GM23338 (cell line): ENCODE measurements at regions not wholly inside any gene's neighbourhood (a gene's known extent, or its start where the extent isn't known, plus 50 kb on each side); places are given as distances from the start of the nearest gene placed in this dataset.

Experiments
- ATAC-seq: fragments of 200-7000 bp; cut with Tn5 transposase; 3 replicates; pipeline ENCODE4 v1.9.1; 2020
- DNase-seq: peaks from one replicate; pipeline ENCODE4 v3.0.0-alpha.2; 2015; ENCODE audit warnings: low spot score
- H2AFZ ChIP-seq: fragments of 200-600 bp; sonication (generic); 2 replicates; pipeline ENCODE4 v1.8.0; 2016; ENCODE audit warnings: antibody characterized with exemption, mild to moderate bottlenecking, moderate library complexity
- H3F3A ChIP-seq: fragments of 200-600 bp; sonication (generic); replicated peaks from 2 replicates; pipeline ENCODE4 v1.8.0; 2017; ENCODE audit warnings: antibody characterized with exemption, mixed run types, low read depth
- H3K27ac ChIP-seq: fragments of 200-600 bp; sonication (generic); 2 replicates; pipeline ENCODE4 v1.6.1; 2016; ENCODE audit warnings: low read depth
- H3K27me3 ChIP-seq: fragments of 200-600 bp; sonication (generic); 2 replicates; pipeline ENCODE4 v1.8.0; 2016; ENCODE audit warnings: mild to moderate bottlenecking, mixed run types, moderate library complexity; ENCODE audit not compliant: insufficient read depth
- H3K36me3 ChIP-seq: fragments of 200-600 bp; sonication (generic); 2 replicates; pipeline ENCODE4 v1.8.0; 2016; ENCODE audit warnings: mild to moderate bottlenecking; ENCODE audit not compliant: insufficient read depth
- H3K4me1 ChIP-seq: fragments of 200-600 bp; sonication (generic); 2 replicates; pipeline ENCODE4 v1.8.0; 2016; ENCODE audit warnings: mild to moderate bottlenecking, moderate library complexity; ENCODE audit not compliant: insufficient read depth
- H3K4me2 ChIP-seq: fragments of 200-600 bp; sonication (generic); 2 replicates; pipeline ENCODE4 v1.7.1; 2017; ENCODE audit warnings: mixed run types
- H3K4me3 ChIP-seq: fragments of 200-600 bp; sonication (generic); 2 replicates; pipeline ENCODE4 v1.6.1; 2016; ENCODE audit warnings: mixed run types
- H3K79me2 ChIP-seq: fragments of 200-600 bp; sonication (generic); replicated peaks from 2 replicates; pipeline ENCODE4 v1.8.0; 2017; ENCODE audit warnings: mild to moderate bottlenecking; ENCODE audit not compliant: insufficient read depth
- H3K9me2 ChIP-seq: fragments of 200-600 bp; sonication (generic); 2 replicates; pipeline ENCODE4 v1.8.0; 2017; ENCODE audit not compliant: insufficient read depth
- H4K20me1 ChIP-seq: fragments of 200-600 bp; sonication (generic); replicated peaks from 2 replicates; pipeline ENCODE4 v1.8.0; 2017; ENCODE audit warnings: mild to moderate bottlenecking; ENCODE audit not compliant: insufficient read depth
- H3K27ac Mint-ChIP-seq: 2 replicates; pipeline ENCODE4 v1.8.0; 2020; ENCODE audit warnings: inconsistent platforms, mild to moderate bottlenecking, moderate library complexity, mixed read lengths
- H3K27me3 Mint-ChIP-seq: 3 replicates; pipeline ENCODE4 v1.8.0; 2022; ENCODE audit warnings: low read depth, mild to moderate bottlenecking, moderate library complexity, mixed read lengths, inconsistent platforms; ENCODE audit not compliant: insufficient read depth, poor library complexity
- H3K36me3 Mint-ChIP-seq: 3 replicates; pipeline ENCODE4 v1.8.0; 2021; ENCODE audit warnings: low read depth, mild to moderate bottlenecking, inconsistent platforms, moderate library complexity, mixed read lengths
- H3K4me1 Mint-ChIP-seq: 3 replicates; pipeline ENCODE4 v1.8.0; 2020; ENCODE audit warnings: mild to moderate bottlenecking, inconsistent platforms, mixed read lengths
- H3K4me3 Mint-ChIP-seq: 3 replicates; pipeline ENCODE4 v1.8.0; 2021; ENCODE audit warnings: moderate library complexity, mild to moderate bottlenecking, inconsistent platforms, mixed read lengths
- H3K9me3 Mint-ChIP-seq: 3 replicates; pipeline ENCODE4 v1.8.0; 2020; ENCODE audit warnings: moderate library complexity, mild to moderate bottlenecking, inconsistent platforms, mixed read lengths
- CREB1 ChIP-seq: fragments of 250-450 bp; sonication (Bioruptor Pico); IDR thresholded peaks from 2 replicates; pipeline ENCODE4 v1.5.0; 2020; ENCODE audit warnings: low read depth, mild to moderate bottlenecking, moderate library complexity
- ETS1 ChIP-seq: IDR thresholded peaks from 2 replicates; pipeline ENCODE4 v1.6.1; 2016; ENCODE audit warnings: antibody characterized with exemption
- EZH2 ChIP-seq: fragments of 200-600 bp; sonication (generic); IDR thresholded peaks from one replicate; pipeline ENCODE4 v1.8.0; 2017; ENCODE audit warnings: antibody characterized with exemption, mild to moderate bottlenecking, low read depth; ENCODE audit not compliant: unreplicated experiment
- EZH2phosphoT487 ChIP-seq: fragments of 200-600 bp; sonication (generic); IDR thresholded peaks from one replicate; pipeline ENCODE4 v1.8.1; 2018; ENCODE audit warnings: antibody characterized with exemption; ENCODE audit not compliant: unreplicated experiment
- JUNB ChIP-seq: IDR thresholded peaks from one replicate; pipeline ENCODE4 v1.6.1; 2016; ENCODE audit warnings: antibody characterized with exemption; ENCODE audit not compliant: unreplicated experiment
- NANOG ChIP-seq: IDR thresholded peaks from 2 replicates; pipeline ENCODE4 v1.6.1; 2016; ENCODE audit warnings: antibody characterized with exemption, borderline replicate concordance
- POLR2AphosphoS5 ChIP-seq: IDR thresholded peaks from 2 replicates; pipeline ENCODE4 v1.6.1; 2016; ENCODE audit warnings: antibody characterized with exemption, low read depth
- REST ChIP-seq: IDR thresholded peaks from one replicate; pipeline ENCODE4 v1.6.1; 2018; ENCODE audit warnings: antibody characterized with exemption; ENCODE audit not compliant: unreplicated experiment
- STAT1 ChIP-seq: IDR thresholded peaks from one replicate; pipeline ENCODE4 v1.6.1; 2016; ENCODE audit warnings: antibody characterized with exemption; ENCODE audit not compliant: unreplicated experiment
- ZNF114 ChIP-seq: fragments of 250-450 bp; sonication (Bioruptor Pico); IDR thresholded peaks from 2 replicates; pipeline ENCODE4 v1.5.0; 2020; ENCODE audit warnings: mild to moderate bottlenecking, moderate library complexity
- ZNF331 ChIP-seq: fragments of 250-450 bp; sonication (Bioruptor Pico); IDR thresholded peaks from 2 replicates; pipeline ENCODE4 v1.5.0; 2020; ENCODE audit warnings: low read depth, mild to moderate bottlenecking, moderate library complexity
- TF ChIP-seq, protein P1 (sequence below), 2 experiments: fragments of 200-600 bp in 1 of 2; sonication (generic) in 1 of 2; conservative IDR thresholded peaks; 2 replicates each; pipeline versions ENCODE4 v1.5.1 to v1.6.1; 2016 to 2017; ENCODE audit warnings: antibody characterized with exemption in 2 of 2, low read depth in 2 of 2, mild to moderate bottlenecking in 2 of 2, moderate library complexity in 1 of 2

- TF ChIP-seq, protein P1, sequence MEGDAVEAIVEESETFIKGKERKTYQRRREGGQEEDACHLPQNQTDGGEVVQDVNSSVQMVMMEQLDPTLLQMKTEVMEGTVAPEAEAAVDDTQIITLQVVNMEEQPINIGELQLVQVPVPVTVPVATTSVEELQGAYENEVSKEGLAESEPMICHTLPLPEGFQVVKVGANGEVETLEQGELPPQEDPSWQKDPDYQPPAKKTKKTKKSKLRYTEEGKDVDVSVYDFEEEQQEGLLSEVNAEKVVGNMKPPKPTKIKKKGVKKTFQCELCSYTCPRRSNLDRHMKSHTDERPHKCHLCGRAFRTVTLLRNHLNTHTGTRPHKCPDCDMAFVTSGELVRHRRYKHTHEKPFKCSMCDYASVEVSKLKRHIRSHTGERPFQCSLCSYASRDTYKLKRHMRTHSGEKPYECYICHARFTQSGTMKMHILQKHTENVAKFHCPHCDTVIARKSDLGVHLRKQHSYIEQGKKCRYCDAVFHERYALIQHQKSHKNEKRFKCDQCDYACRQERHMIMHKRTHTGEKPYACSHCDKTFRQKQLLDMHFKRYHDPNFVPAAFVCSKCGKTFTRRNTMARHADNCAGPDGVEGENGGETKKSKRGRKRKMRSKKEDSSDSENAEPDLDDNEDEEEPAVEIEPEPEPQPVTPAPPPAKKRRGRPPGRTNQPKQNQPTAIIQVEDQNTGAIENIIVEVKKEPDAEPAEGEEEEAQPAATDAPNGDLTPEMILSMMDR (conservative IDR thresholded peaks at IDR 0.05; ENCODE audit: low read depth in 2 of 2), result no peak
- TF ChIP-seq ZNF331 (CRISPR knock-in tag) (no peak), NANOG (no peak), ETS1 (no peak), POLR2AphosphoS5 (no peak), ZNF114 (CRISPR knock-in tag) (no peak)
These were observed 398.3 kb downstream of the TLE4 start (continued) for GRCh38 chr9:79970146-79970425.

DNA sequence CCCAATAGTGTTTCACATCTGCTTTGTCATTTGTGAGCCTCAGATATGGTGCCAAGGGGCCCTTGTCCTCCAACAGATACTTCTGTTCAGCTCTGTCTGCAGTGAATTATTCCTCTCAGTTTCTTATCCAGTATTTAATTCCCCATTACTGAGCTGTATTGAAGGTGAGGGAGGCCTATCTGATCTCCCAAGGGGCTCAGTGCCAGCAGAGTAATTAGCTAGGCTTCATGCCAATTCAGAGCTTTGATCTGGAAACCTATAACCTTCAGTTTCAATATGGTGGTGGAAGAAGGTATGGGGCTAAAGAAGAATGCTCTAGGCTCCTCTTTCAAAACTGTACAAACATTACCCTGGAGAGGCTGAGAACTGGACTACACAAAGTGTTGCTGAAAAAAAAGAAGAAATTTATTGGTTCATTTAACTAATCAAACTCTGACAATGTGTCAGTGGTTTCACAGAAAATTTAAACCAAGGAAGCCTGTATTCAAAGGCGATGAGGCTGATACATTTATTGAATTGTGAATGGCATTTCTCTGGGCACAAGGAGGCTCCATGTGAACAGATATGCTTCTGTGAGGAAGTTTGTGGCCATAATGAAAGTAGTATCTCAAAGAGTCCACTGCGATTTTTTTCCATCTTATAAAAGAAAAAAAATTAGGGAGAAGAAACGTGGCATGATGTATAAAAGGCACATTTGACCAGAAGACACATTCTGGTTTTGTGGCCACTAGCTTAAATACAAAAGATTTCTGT, 397.8 kb downstream of the TLE4 start:
- Mint-ChIP-seq H3K36me3 (no peaks in the 10 kb centered on the region), H3K4me3 (no peak overlapping the region), H3K4me1 (peaks cover 1% of the 10 kb centered on the region; the same call in 2 of the 3 replicates), H3K27me3 (no peaks in the 10 kb centered on the region), H3K9me3 (no peaks in the 10 kb centered on the region), H3K27ac (no peak overlapping the region)
- Histone ChIP-seq H2AFZ (no peak overlapping the region), H3K4me2 (no peak overlapping the region), H3K79me2 (no peaks in the 10 kb centered on the region), H4K20me1 (no peaks in the 10 kb centered on the region), H3K9me2 (peaks cover 20% of the 10 kb centered on the region; the same call in 1 of the 2 replicates), H3F3A (no peaks in the 10 kb centered on the region), H3K4me1 (no peaks in the 10 kb centered on the region), H3K27me3 (0 out of 2 replicates have a peak, but pooled peaks cover 1% of the 10 kb centered on the region), H3K4me3 (no peak overlapping the region), H3K36me3 (no peaks in the 10 kb centered on the region), H3K27ac (no peak overlapping the region)
- ATAC-seq, result no peak
- no peak for DNase-seq
- TF ChIP-seq, protein P1 (conservative IDR thresholded peaks at IDR 0.05; ENCODE audit: low read depth in 2 of 2), result no peak
- no peak for TF ChIP-seq ETS1
- TF ChIP-seq EZH2phosphoT487, result no peak
- TF ChIP-seq ZNF114 (CRISPR knock-in tag), result no peak
- TF ChIP-seq EZH2, result no peak
- no peak for TF ChIP-seq REST
- no peak for TF ChIP-seq ZNF331 (CRISPR knock-in tag)
- no peak for TF ChIP-seq JUNB
- no peak for TF ChIP-seq CREB1 (CRISPR knock-in tag)
- TF ChIP-seq STAT1, result no peak
- TF ChIP-seq NANOG, result no peak
- TF ChIP-seq POLR2AphosphoS5, result no peak
